HL-60 (cell line): ENCODE measurements at regions not wholly inside any gene's neighbourhood (a gene's known extent, or its start where the extent isn't known, plus 50 kb on each side); places are given as distances from the start of the nearest gene placed in this dataset.

ENCODE experiments used
- DNase-seq, 2 experiments: peaks; one replicate each; pipeline ENCODE4 v3.0.0-alpha.2; 2010 to 2020; ENCODE audit warnings: low read depth in 1 of 2, low spot score in 1 of 2
- H3K27ac ChIP-seq: fragments of 250-450 bp; sonication (Bioruptor Pico); replicated peaks from 2 replicates; pipeline ENCODE4 v1.5.1; 2020; ENCODE audit warnings: mild to moderate bottlenecking, moderate library complexity
- H3K27me3 ChIP-seq: fragments of 250-450 bp; sonication (Bioruptor Pico); 2 replicates; pipeline ENCODE4 v1.5.1; 2021; ENCODE audit warnings: mild to moderate bottlenecking, moderate library complexity; ENCODE audit not compliant: insufficient read depth, poor library complexity, severe bottlenecking
- H3K4me3 ChIP-seq: replicated peaks from 2 replicates; pipeline ENCODE4 v1.5.1; 2011; ENCODE audit warnings: mild to moderate bottlenecking, control low read depth, low read length; ENCODE audit not compliant: insufficient read depth
- GABPA ChIP-seq: IDR thresholded peaks from 2 replicates; pipeline ENCODE4 v1.6.1; 2012; ENCODE audit warnings: low read depth
- POLR2AphosphoS5 ChIP-seq: IDR thresholded peaks from 2 replicates; pipeline ENCODE4 v1.6.1; 2012; ENCODE audit warnings: low read depth
- SPI1 ChIP-seq: IDR thresholded peaks from 2 replicates; pipeline ENCODE4 v1.6.1; 2012; ENCODE audit warnings: low read depth, mild to moderate bottlenecking, borderline replicate concordance
- TF ChIP-seq, protein P1 (sequence below): IDR thresholded peaks from one replicate; pipeline ENCODE4 v1.5.1; 2011; ENCODE audit warnings: low read length, control low read depth, inconsistent platforms; ENCODE audit not compliant: insufficient read depth
- TF ChIP-seq, protein P2 (sequence below): IDR thresholded peaks from 2 replicates; pipeline ENCODE4 v1.6.1; 2012; ENCODE audit warnings: low read depth; ENCODE audit not compliant: insufficient replicate concordance

DNA sequence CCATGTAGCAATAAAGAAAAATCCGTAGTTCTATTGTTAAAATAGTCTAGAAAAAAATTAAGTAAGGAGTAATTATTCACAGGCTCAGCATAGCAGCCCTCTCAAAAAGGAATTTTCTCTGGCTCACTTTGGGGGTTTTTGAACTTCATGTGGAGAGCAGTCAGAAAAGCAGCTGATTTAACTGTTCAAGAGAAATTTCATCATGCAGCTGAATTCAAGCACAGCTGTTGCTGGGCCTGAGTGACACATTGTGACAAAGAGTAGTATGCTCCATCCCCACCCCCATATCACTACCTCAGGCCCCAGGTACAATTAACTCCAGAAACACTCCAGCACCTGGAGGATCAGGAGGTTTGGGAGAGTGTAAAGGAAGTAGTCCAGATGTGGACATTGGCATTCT is 272.1 kb downstream of the FAM76B start:
- no peak overlapping the region for H3K27ac ChIP-seq
- no peaks in the 10 kb centered on the region for H3K27me3 ChIP-seq
- DNase-seq, result no peak
- no peak for TF ChIP-seq POLR2AphosphoS5
- no peak for TF ChIP-seq GABPA
- TF ChIP-seq SPI1, result no peak
- H3K4me3 ChIP-seq, result no peak overlapping the region

DNA sequence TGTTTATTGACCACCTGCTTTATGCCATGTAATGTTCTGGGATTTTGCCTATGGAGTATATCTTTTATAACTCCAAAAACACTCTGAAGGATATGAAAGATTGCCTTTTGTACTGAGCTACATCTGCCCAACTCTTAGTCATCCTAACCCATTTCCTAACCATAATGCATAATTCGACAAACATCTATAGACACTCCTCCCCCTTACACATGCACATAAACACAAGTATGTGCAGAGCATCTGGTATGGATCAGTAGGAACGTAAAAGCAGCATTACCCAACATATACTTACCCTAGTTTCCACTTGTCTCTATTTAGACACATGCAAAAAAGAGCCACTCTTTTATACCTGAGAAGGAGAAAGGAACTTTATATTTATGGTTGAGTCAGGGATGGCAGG is 272.8 kb downstream of the FAM76B start:
- Histone ChIP-seq H3K27me3 (no peaks in the 10 kb centered on the region), H3K27ac (no peak overlapping the region), H3K4me3 (no peak overlapping the region)
- TF ChIP-seq, protein P1, sequence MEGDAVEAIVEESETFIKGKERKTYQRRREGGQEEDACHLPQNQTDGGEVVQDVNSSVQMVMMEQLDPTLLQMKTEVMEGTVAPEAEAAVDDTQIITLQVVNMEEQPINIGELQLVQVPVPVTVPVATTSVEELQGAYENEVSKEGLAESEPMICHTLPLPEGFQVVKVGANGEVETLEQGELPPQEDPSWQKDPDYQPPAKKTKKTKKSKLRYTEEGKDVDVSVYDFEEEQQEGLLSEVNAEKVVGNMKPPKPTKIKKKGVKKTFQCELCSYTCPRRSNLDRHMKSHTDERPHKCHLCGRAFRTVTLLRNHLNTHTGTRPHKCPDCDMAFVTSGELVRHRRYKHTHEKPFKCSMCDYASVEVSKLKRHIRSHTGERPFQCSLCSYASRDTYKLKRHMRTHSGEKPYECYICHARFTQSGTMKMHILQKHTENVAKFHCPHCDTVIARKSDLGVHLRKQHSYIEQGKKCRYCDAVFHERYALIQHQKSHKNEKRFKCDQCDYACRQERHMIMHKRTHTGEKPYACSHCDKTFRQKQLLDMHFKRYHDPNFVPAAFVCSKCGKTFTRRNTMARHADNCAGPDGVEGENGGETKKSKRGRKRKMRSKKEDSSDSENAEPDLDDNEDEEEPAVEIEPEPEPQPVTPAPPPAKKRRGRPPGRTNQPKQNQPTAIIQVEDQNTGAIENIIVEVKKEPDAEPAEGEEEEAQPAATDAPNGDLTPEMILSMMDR, result no peak
- TF ChIP-seq, protein P2, sequence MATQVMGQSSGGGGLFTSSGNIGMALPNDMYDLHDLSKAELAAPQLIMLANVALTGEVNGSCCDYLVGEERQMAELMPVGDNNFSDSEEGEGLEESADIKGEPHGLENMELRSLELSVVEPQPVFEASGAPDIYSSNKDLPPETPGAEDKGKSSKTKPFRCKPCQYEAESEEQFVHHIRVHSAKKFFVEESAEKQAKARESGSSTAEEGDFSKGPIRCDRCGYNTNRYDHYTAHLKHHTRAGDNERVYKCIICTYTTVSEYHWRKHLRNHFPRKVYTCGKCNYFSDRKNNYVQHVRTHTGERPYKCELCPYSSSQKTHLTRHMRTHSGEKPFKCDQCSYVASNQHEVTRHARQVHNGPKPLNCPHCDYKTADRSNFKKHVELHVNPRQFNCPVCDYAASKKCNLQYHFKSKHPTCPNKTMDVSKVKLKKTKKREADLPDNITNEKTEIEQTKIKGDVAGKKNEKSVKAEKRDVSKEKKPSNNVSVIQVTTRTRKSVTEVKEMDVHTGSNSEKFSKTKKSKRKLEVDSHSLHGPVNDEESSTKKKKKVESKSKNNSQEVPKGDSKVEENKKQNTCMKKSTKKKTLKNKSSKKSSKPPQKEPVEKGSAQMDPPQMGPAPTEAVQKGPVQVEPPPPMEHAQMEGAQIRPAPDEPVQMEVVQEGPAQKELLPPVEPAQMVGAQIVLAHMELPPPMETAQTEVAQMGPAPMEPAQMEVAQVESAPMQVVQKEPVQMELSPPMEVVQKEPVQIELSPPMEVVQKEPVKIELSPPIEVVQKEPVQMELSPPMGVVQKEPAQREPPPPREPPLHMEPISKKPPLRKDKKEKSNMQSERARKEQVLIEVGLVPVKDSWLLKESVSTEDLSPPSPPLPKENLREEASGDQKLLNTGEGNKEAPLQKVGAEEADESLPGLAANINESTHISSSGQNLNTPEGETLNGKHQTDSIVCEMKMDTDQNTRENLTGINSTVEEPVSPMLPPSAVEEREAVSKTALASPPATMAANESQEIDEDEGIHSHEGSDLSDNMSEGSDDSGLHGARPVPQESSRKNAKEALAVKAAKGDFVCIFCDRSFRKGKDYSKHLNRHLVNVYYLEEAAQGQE, result no peak
- TF ChIP-seq POLR2AphosphoS5 (no peak), SPI1 (no peak), GABPA (no peak)
- DNase-seq, result no peak

DNA sequence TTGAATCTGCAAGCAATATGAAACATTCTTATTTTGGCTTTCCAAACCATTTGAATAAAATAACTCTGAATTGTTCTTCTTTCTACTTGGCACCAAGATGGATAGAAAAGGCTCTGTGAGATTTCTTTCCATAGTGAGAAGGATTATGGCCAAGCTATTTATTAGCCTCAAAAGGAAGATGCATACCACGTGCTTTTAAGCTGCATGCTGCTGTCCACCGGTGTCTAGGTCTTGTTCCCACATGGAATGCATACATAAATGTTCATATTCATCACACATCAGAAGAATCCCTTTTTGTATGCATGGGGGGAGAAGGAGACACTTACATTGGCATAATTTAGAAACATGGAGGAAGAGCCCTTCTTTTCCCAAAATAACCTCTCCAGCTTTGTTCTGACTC is 273.4 kb downstream of the FAM76B start:
- no peak for DNase-seq
- Histone ChIP-seq H3K27ac (no peak overlapping the region), H3K27me3 (no peaks in the 10 kb centered on the region), H3K4me3 (no peak overlapping the region)
- no peak for TF ChIP-seq SPI1
- TF ChIP-seq, protein P2, result no peak
- TF ChIP-seq GABPA, result no peak
- no peak for TF ChIP-seq POLR2AphosphoS5
- TF ChIP-seq, protein P1, result no peak

DNA sequence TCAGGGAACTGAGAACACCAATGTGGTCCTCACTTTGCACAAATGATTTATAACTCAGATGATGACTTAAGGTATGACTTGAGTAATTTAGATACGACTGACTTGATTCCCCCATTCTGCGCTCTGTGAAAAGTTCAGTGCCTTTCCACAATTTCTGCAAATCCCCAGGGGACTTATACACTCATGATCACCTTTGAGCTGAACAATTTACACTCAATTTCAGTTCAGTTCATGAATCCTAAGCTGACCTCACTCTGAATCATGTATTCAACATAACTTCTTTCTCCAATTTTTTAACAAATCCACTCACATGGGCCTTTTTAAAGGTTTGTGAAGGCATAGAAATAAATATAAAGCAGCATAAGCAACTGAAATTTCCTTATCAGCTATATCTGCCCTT is 274.2 kb downstream of the FAM76B start:
- DNase-seq, result no peak
- no peak for TF ChIP-seq POLR2AphosphoS5
- no peak for TF ChIP-seq SPI1
- TF ChIP-seq GABPA, result no peak
- TF ChIP-seq, protein P2, result no peak
- TF ChIP-seq, protein P1, result no peak

More for the DNA sequence above, 274.2 kb downstream of the FAM76B start:
- no peak overlapping the region for H3K27ac ChIP-seq
- H3K27me3 ChIP-seq, result no peaks in the 10 kb centered on the region
- no peak overlapping the region for H3K4me3 ChIP-seq
